HAP-1 (cell line): ENCODE measurements at regions not wholly inside any gene's neighbourhood (a gene's known extent, or its start where the extent isn't known, plus 50 kb on each side); places are given as distances from the start of the nearest gene placed in this dataset.

Experiments used
- DNase-seq, 2 experiments: peaks; one replicate each; pipeline ENCODE4 v3.0.0-alpha.2; 2016 to 2020; ENCODE audit warnings: low spot score in 2 of 2
- H3K27me3 ChIP-seq: fragments of 250-450 bp; sonication (Bioruptor Pico); 2 replicates; pipeline ENCODE4 v1.5.1; 2020; ENCODE audit warnings: low read depth, mild to moderate bottlenecking, moderate library complexity
- H3K36me3 ChIP-seq: fragments of 250-450 bp; sonication (Bioruptor Pico); replicated peaks from 2 replicates; pipeline ENCODE4 v1.5.1; 2020; ENCODE audit warnings: mild to moderate bottlenecking
- H3K4me1 ChIP-seq: fragments of 250-450 bp; sonication (Bioruptor Pico); 2 replicates; pipeline ENCODE4 v1.5.1; 2020; ENCODE audit warnings: mild to moderate bottlenecking
- H3K4me3 ChIP-seq: fragments of 250-450 bp; sonication (Bioruptor Pico); 2 replicates; pipeline ENCODE4 v1.5.1; 2020; ENCODE audit warnings: mild to moderate bottlenecking, moderate library complexity
- H3K9me3 ChIP-seq: fragments of 250-450 bp; sonication (Bioruptor Pico); 2 replicates; pipeline ENCODE4 v1.5.1; 2020; ENCODE audit warnings: mild to moderate bottlenecking, moderate library complexity
- in situ Hi-C: fragments of 300-500 bp; cut with MboI; formaldehyde crosslinking; loops from 3 replicates; pipeline ENCODE4 v1.14.3; 2020; ENCODE audit warnings: low sequenced_read_pairs, inconsistent platforms, mixed read lengths

- no peaks in the 10 kb centered on the region for H3K4me1 ChIP-seq
- H3K9me3 ChIP-seq = no peaks in the 10 kb centered on the region
- no peak overlapping the region for H3K4me3 ChIP-seq
- in situ Hi-C loops = no loop called here
- H3K27me3 ChIP-seq = no peaks in the 10 kb centered on the region
- no peaks in the 10 kb centered on the region for H3K36me3 ChIP-seq
- DNase-seq = no peak
Measured at GRCh38 chr11:112631333-112631732, 329.9 kb upstream of the NCAM1 start.

- H3K4me3 ChIP-seq = no peak overlapping the region
- no peaks in the 10 kb centered on the region for H3K4me1 ChIP-seq
- H3K9me3 ChIP-seq = no peaks in the 10 kb centered on the region
- no peak for DNase-seq
- H3K27me3 ChIP-seq = no peaks in the 10 kb centered on the region
- H3K36me3 ChIP-seq = no peaks in the 10 kb centered on the region
- in situ Hi-C loops = no loop called here
Measured at GRCh38 chr11:112632866-112633505, 328.2 kb upstream of the NCAM1 start.

GRCh38 chr11:112634551-112634950, 326.7 kb upstream of the NCAM1 start:
- Histone ChIP-seq H3K36me3 (no peaks in the 10 kb centered on the region), H3K9me3 (no peaks in the 10 kb centered on the region), H3K4me1 (no peaks in the 10 kb centered on the region), H3K4me3 (no peak overlapping the region), H3K27me3 (no peaks in the 10 kb centered on the region)
- in situ Hi-C loops = no loop called here
- DNase-seq = no peak

- no peaks in the 10 kb centered on the region for H3K4me1 ChIP-seq
- DNase-seq = no peak
- no peak overlapping the region for H3K4me3 ChIP-seq
- no peaks in the 10 kb centered on the region for H3K27me3 ChIP-seq
- no peaks in the 10 kb centered on the region for H3K36me3 ChIP-seq
- no peaks in the 10 kb centered on the region for H3K9me3 ChIP-seq
- in situ Hi-C loops = no loop called here
Measured at GRCh38 chr11:112634995-112635737, 326.1 kb upstream of the NCAM1 start.

- no peak overlapping the region for H3K4me3 ChIP-seq
- H3K36me3 ChIP-seq = no peaks in the 10 kb centered on the region
- DNase-seq = no peak
- no peaks in the 10 kb centered on the region for H3K27me3 ChIP-seq
- in situ Hi-C loops = no loop called here
- H3K9me3 ChIP-seq = no peaks in the 10 kb centered on the region
- no peaks in the 10 kb centered on the region for H3K4me1 ChIP-seq
Measured at GRCh38 chr11:112637076-112637475, 324.1 kb upstream of the NCAM1 start.

GRCh38 chr11:112637876-112638275, 323.3 kb upstream of the NCAM1 start:
- Histone ChIP-seq H3K36me3 (no peaks in the 10 kb centered on the region), H3K9me3 (no peaks in the 10 kb centered on the region), H3K27me3 (no peaks in the 10 kb centered on the region), H3K4me1 (no peaks in the 10 kb centered on the region), H3K4me3 (no peak overlapping the region)
- in situ Hi-C loops = no loop called here
- DNase-seq = no peak

- H3K9me3 ChIP-seq = no peaks in the 10 kb centered on the region
- no peaks in the 10 kb centered on the region for H3K4me1 ChIP-seq
- no peak overlapping the region for H3K4me3 ChIP-seq
- no peaks in the 10 kb centered on the region for H3K27me3 ChIP-seq
- in situ Hi-C loops = no loop called here
- DNase-seq = no peak
- H3K36me3 ChIP-seq = no peaks in the 10 kb centered on the region
Measured at GRCh38 chr11:112639469-112639868, 321.8 kb upstream of the NCAM1 start.

- Histone ChIP-seq H3K4me3 (no peak overlapping the region), H3K27me3 (no peaks in the 10 kb centered on the region), H3K4me1 (no peaks in the 10 kb centered on the region), H3K36me3 (no peaks in the 10 kb centered on the region), H3K9me3 (no peaks in the 10 kb centered on the region)
- DNase-seq = no peak
- in situ Hi-C loops = no loop called here
Measured at GRCh38 chr11:112643416-112643815, 317.8 kb upstream of the NCAM1 start.

- H3K4me3 ChIP-seq = no peak overlapping the region
- H3K9me3 ChIP-seq = no peaks in the 10 kb centered on the region
- no peaks in the 10 kb centered on the region for H3K4me1 ChIP-seq
- DNase-seq = no peak
- H3K36me3 ChIP-seq = no peaks in the 10 kb centered on the region
- no peaks in the 10 kb centered on the region for H3K27me3 ChIP-seq
- in situ Hi-C loops = no loop called here
Measured at GRCh38 chr11:112644410-112645131, 316.6 kb upstream of the NCAM1 start.

GRCh38 chr11:112649856-112650255, 311.4 kb upstream of the NCAM1 start:
- Histone ChIP-seq H3K4me1 (no peaks in the 10 kb centered on the region), H3K36me3 (no peaks in the 10 kb centered on the region), H3K9me3 (no peaks in the 10 kb centered on the region), H3K27me3 (no peaks in the 10 kb centered on the region), H3K4me3 (no peak overlapping the region)
- DNase-seq = no peak
- in situ Hi-C loops = no loop called here

- H3K9me3 ChIP-seq = no peaks in the 10 kb centered on the region
- H3K27me3 ChIP-seq = no peaks in the 10 kb centered on the region
- H3K36me3 ChIP-seq = no peaks in the 10 kb centered on the region
- no peak for DNase-seq
- H3K4me1 ChIP-seq = no peaks in the 10 kb centered on the region
- no peak overlapping the region for H3K4me3 ChIP-seq
- in situ Hi-C loops = no loop called here
Measured at GRCh38 chr11:112650527-112650926, 310.7 kb upstream of the NCAM1 start.

GRCh38 chr11:112651386-112651785, 309.8 kb upstream of the NCAM1 start:
- no peaks in the 10 kb centered on the region for H3K27me3 ChIP-seq
- in situ Hi-C loops = no loop called here
- DNase-seq = no peak
- no peak overlapping the region for H3K4me3 ChIP-seq
- H3K9me3 ChIP-seq = no peaks in the 10 kb centered on the region
- no peaks in the 10 kb centered on the region for H3K36me3 ChIP-seq
- H3K4me1 ChIP-seq = no peaks in the 10 kb centered on the region

GRCh38 chr11:112652786-112653390, 308.3 kb upstream of the NCAM1 start:
- no peaks in the 10 kb centered on the region for H3K36me3 ChIP-seq
- H3K9me3 ChIP-seq = no peaks in the 10 kb centered on the region
- no peaks in the 10 kb centered on the region for H3K4me1 ChIP-seq
- H3K27me3 ChIP-seq = no peaks in the 10 kb centered on the region
- in situ Hi-C loops = no loop called here
- DNase-seq = no peak
- no peak overlapping the region for H3K4me3 ChIP-seq

GRCh38 chr11:112655371-112655770, 305.8 kb upstream of the NCAM1 start:
- Histone ChIP-seq H3K4me3 (no peak overlapping the region), H3K4me1 (no peaks in the 10 kb centered on the region), H3K9me3 (no peaks in the 10 kb centered on the region), H3K36me3 (no peaks in the 10 kb centered on the region), H3K27me3 (no peaks in the 10 kb centered on the region)
- no peak for DNase-seq
- in situ Hi-C loops = no loop called here
